Ecto neural progenitor cell (in vitro differentiated cells): ENCODE measurements at regions not wholly inside any gene's neighbourhood (a gene's known extent, or its start where the extent isn't known, plus 50 kb on each side); places are given as distances from the start of the nearest gene placed in this dataset.
"Not testable (repeated sequence)": the region's sequence is repeated elsewhere in the genome, so short reads cannot be mapped to it uniquely, and the experiment has no call there.

Experiments used
- DNase-seq: peaks from one replicate; pipeline ENCODE4 v3.0.0-alpha.2; 2018; ENCODE audit warnings: low spot score

DNA sequence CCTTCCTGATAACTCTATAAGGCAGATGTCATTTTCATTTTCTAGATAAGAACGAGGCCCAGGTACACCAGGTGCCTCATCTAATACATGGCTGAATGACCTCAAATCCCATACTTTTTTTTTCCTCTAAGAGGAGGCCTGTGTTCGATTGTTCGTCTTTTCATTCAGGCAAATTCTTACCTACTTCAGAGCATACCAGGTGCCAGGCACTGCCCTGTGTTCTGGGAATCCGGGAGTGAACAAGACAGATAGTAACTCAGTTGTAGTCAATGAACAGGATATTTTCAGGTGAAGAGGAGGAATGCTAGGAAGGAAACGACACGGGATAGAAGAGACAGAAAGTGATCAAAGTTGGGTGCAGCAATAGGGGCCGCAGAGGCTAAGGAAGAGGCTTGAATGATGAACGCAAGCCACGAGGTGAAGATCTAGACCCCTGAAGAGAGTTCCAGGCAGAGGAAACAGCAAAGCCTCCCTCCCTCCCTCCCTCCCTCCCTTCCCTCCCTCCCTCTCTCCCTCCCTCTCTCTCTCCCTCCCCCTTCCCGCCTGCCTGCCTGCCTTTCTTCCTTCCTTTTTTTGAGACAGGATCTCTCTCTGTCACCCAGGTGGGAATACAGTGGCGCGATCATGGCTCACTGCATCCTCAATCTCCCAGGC lies 150.1 kb upstream of the ZNF217 start:
- DNase-seq = no peak

DNA sequence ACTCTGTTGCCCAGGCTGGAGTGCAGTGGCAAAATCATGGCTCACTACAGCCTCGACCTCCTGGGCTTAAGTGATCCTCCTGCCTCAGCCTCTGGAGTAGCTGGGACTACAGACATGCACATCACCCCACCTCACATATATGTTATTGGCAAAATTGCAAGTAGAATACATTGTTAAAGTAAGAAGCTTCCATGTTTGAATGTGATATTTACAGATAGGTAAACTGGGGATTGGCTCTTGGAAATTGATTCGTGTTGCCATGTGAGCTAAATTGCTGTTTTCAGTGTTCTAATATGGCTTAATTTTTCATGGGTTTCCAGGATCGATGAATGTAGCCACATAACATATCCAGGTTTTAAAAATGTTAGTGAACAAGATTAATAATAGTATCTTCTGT lies 149.0 kb upstream of the ZNF217 start:
- DNase-seq = no peak

DNA sequence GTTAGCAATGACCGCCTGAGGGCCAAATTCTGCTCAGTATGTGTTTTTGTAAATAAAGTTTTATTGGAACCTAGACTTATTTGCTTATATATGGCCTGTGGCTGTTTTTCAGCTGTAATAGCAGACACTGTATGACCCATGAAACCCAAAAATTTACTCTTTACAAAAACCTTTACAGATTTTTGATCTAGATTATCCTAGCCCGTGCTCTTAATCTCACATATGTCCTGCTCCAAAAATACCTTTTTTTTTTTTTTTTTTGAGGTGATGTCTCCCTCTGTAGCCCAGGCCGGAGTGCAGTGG lies 148.0 kb upstream of the ZNF217 start:
- no peak for DNase-seq

DNA sequence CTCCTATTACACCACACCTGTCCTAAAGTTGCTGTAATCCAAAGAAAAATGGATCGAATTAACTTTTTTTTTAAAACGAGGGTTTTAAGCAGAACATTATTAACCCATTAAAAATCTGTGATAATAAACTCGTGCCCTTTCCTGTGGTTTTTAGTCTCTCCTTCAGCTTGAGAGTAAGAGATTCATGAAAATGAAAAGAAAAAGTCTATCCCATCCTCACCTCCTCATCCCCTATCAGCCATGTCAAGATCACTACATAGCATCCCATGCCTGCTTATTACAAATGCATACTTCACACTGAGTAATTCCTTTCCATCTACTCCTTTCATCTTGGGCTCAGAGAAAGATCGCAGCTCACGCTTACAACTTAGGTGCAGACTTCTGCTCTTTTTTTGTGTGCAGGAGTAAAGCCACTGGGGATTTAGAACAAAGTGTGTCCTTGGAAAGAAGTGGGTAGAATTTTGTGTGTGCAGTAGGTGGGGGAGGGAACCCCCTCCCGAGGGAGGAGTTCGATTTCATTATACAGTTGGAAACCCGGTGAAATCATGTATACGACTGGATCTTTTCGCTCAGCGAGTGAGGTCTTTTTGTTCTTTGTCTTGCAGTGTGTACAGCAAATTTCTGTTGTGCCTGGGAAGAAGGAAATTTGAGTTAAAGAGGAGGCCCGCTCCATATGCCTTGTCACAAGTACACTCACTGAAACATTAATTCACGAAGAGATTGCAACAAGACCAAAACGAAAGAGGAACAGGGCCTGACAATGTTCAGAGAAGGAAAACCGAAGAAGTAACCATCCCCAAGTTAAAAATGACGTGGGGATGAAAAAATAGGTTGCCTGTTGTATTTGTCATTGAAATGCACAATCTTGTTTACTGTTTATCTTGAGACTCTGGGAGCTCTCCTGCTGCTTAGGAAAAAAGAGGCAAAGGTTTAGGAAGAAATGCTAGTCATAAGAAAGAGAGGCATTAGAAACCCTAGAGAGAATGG lies 146.5 kb upstream of the ZNF217 start:
- no peak for DNase-seq

DNA sequence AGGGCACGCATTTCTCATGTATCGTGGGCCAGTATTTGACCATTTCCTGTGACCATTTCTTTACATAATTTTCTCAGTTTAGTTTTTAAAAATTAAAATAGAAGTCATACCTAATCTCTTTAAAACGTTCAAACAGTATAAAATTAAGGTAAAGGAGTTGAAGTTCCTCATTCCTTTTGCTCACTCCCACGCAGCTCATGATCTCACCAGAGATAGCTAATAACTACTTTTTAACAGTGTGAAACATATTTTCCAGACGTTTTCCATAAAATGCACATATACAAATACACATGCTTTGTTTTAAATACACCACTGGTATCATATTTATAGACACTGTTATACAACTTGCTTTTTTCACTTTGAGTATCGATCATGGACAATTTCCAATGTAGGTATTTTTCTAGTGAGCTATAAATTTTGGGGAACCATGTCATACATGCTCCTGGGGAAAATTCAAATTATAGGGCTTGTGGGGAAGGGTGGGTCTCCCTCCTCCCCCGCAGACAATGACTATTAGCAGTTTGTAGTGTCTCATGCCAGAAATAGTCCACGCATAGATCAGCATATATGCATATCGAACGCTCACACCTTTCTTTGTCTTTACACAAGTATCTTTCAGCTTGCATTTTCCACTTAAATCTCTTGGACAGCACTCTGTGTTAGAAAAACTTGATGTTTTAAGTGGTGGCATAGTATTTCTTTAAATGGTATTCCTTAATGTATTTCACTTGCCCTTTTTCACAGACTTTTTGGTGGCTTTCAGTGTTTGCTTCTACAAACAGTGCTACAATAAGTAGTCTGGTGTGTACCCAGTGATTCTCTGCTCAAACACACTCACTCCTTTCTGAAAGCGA lies 145.5 kb upstream of the ZNF217 start:
- no peak for DNase-seq

DNA sequence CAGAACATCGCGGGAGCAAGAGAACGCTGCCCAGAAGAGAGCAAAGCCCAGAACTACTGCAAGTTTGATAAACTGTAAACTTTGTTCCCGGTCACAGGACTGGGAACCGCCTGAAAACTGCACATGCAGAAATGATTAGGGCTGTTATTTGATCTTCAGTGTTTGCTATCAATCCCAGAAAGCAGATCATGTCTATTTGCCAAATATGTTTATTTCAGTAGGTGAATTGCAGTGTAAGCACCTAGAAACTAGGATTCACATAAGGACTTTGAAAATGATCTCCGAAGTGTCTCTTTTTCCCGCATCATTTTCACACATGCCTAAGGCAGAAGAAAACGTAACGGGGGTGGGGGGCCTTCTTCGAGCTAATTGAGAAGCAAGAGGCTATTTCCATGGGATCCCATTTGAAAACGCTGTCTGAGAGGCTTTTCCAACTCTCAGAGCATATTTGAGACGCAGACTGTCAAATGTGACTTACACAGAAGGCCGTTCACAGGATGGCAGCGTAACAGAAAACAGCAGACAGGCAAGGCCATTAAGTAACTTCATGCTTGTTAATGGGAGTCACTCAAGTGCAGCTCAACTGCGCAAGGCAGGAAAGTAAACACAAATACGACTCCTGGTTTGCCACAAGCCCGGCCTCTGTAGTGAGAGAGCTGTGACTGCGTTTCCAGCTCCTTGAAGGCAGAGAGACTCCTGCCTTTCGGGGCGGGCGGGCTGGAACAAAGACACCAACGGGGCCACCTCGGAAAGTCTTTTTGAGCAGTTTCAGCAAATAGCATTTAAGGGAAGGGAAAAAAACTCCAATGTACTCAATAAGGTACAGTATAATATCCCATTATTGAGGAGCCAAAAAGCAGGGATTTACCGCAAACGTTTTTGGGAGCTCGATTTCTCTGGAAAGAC lies 144.7 kb upstream of the ZNF217 start:
- peak; percentile 78 for DNase-seq

DNA sequence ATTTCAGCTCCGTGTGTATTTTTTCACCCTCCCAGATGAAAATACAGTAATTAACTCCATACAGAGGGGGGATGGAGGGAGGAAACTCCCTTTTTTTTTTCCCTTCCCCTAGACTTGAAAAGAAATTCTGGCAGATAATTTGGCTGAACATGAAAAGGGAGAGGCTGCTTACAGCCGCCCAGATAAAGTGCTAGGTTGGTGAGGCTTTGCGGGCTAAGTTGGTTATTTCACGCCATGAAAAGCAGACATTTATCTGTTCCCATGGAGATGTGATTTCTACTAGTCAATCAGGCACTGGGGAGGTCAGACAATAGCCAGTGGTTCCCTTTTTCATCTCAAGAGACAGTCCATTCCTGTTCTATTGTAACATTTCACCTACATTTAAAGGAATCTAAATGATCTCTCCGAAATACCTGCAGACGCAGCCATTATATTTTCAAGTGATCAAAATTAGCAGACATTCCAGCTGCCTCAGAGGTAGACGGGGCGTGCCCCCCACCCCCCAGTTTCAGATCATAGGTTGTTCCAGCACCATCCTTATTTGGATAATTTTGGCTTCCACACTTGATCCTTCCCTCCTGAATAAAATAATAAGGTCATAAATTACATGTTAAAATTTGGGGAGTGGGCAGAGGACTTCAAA lies 143.9 kb upstream of the ZNF217 start:
- DNase-seq = no peak

DNA sequence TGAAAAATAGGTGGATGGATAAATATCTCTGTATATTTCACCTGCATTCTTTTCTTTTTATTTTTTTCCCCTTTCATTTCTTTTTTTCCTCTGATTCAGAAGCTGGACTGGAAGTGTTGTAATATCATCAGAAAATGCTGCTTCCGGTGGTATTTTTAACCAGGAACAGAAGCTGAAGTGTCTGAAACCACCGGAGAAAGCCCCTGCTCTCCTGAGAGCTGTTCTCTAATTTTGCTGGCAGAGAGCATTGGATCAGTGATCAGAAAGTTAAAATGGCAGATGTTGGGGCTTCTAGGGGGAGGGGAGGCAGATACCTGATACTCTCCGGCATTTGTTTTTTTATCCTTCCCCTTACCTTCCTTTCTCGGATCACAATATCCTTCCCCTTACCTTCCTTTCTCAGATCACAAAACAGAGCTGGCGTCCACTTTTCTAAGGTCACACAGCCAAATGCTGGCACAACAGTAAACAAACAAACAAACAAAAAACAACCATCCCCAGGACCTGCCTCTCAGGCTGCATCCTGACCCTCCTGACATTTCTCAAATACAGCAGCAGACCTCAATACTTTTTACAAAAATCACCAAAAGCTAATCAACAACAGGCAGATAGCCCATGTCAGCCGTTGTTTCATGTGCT lies 143.2 kb upstream of the ZNF217 start:
- DNase-seq = no peak

DNA sequence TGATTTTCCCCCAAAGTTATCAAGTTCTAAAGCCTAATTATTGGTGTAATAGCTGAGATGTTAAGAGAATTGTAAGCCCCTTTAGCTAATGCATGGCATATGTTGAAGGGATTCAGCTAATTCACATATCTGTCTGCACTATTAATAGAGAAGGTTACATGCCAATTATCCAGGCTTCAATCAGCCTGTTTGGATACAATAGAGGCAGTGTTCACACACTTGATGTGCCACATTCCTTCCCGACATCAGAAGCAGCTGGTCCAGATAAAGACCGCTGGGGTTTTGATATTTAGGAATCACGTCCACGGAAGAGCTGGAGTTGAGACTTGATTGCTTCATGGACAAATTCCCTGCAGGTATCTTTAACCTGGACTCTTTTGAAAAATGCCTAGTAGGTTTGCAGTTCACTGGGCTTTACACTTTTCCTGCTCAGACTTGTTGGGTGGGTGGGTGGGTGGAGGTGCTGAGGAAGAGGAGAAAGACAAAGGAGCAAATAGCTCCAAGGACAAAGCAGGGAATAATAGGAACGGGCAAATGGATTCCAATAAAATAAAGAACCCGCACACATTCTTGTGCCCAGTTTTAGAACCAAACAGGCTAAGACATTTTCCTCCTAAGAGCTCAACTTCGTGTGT lies 142.6 kb upstream of the ZNF217 start:
- DNase-seq = no peak

DNA sequence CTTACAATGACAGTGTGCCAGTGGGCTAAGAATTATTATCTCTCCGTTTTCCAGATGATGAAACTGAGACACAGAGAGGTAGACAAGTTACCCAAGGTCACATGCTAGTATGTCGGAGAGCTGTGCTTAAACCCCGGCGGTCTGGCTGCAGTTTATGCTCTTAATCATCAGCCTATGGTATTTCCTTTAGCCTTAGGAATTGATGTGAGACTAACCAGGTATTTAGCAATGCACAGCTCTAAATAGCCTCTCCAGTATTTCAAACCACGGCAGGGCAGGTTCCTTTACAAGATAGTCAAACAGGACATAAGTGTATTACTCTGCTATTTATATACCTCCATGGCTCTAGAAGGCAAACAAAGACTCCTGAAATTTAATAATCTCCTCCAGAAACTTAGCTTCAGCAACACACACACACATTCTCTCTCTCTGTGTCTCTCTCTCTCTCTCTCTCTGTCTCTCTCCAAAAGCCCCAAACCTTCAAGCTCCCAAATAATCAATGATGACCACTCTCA lies 142.0 kb upstream of the ZNF217 start:
- DNase-seq = no peak

DNA sequence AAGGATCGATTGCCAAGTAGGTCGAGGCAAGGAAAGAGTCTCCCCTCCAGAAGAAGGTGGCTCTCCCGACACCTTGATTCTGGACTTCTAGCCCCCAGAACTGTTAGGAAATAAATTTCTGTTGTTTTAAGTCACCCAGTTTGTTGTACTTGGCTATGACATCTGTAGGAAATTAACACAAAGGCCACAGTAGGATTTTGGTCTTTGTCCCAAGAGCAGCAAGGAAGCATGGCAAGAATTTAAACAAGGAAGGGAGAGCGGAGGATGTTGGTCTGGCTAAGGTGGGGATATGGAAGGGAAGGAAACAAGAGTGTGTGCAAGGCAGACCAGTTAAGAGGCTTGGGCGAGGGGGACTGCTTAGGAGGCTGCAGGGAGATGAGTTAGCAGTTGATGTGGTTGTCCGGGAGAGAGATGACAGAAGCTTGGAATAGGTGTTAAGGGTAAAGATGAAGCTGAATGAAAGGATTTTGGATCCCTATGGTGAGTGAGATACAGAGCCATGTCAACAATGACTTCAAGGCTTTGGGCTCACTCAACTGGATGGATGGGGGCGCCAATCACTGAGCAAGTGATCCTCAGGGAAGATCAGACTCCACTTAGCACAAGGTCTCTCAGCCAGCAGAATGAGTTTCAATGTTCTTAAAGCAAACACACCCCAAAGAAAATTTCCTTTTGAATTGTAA lies 140.5 kb upstream of the ZNF217 start:
- no peak for DNase-seq

DNA sequence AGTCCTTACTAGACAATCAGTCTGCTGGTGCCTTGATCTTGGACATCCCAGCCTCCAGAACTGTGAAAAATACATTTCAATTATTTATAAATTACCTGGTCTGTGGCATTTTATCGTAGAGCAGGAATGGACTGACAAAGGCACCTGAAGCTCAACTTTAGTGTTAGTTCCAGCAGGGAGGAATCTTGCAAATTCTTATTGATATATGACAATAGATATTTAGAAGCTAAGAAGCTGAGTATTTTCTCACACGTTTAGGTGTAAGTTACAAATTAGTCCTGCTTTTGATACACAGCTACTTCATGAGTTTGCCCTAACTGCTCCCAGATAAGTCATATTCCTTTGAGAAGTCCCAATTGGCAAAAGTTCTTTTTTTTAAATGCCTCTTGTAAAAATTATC lies 138.0 kb upstream of the ZNF217 start:
- DNase-seq = no peak

DNA sequence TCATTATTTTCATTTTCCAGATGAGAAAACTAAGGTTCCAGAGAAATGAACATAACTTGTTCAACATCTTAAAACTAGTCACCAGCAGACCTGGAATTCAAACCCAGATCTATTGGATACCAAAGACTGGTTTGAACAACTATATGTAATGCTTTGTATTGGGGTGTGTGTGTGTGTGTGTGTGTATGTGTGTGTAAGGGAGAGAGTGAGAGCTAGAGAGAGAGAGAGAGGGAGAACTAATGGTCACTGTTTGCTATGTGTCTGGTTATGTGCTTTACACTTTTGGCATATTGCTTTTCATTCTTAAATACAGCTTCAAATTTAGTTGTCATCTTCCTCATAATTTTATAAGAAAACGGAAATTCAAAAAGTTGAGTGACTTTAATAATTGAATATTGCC lies 134.7 kb upstream of the ZNF217 start:
- DNase-seq = no peak

DNA sequence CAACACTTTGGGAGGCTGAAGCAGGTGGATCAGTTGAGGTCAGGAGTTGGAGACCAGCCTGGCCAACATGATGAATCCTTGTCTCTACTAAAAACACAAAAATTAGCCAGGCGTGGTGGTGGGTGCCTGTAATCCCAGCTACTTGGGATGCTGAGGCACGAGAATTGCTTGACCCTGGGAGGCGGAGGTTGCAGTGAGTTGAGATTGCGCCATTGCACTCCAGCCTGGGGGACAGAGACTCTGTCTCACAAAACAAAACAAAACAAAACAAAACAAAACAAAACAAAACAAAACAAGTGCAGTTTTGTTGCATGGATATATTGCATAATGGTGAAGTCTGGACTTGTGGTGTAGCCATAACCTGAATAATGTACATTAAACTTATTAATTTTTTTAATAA lies 133.6 kb upstream of the ZNF217 start:
- not testable (repeated sequence) for DNase-seq

DNA sequence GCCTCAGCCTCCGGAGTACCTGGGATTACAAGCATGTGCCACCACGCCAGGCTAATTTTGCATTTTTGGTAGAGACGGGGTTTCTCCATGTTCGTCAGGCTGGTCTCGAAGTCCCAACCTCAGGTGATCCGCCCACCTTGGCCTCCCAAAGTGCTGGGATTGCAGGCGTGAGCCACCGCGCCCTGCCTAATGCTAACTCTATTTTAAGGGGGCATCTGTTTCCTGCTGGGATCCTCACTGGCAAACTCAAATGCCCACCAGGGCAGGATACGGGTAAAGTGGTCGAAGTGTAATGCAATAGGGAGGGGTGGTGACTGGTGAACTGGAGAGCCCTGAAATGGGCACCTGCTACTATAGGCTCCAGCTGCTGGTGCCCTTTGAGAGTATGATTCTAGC lies 131.9 kb upstream of the ZNF217 start:
- DNase-seq = no peak

DNA sequence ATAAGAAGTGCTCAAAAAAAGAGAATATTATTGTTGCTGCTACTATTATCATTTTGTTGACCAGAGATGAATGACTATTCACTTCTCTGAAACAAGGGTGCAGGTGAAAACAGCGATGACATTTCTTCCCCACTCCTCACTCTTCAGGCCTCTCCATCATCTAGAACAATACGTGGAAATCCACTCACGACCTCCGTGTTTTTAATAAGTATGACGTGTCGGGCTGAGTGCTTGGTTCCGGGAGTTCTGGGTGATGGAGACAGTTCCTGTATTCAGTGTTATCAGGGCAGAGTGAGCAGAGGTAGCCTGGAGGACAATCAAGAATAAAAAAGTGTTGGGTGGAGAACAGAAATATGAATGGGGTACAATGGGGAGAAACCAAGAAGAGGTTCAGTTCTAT lies 130.0 kb upstream of the ZNF217 start:
- no peak for DNase-seq

DNA sequence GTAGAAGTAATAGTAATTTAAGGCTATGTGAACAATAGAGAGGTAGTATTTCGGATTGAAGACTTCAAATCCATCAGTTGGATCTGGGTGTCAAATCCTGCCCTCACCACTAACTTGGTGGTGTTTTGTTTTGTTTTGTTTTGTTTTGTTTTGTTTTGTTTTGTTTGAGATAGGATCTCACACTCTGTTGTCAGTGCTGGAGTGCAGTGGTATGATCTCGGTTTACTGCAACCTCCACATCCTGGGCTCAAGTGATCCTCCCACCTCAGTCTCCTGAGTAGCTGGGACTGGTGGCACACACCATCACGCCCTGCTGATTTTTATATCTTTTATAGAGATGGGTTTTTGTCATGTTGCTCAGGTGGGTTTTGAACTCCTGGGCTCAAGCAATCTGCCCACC lies 129.4 kb upstream of the ZNF217 start:
- DNase-seq = no peak

DNA sequence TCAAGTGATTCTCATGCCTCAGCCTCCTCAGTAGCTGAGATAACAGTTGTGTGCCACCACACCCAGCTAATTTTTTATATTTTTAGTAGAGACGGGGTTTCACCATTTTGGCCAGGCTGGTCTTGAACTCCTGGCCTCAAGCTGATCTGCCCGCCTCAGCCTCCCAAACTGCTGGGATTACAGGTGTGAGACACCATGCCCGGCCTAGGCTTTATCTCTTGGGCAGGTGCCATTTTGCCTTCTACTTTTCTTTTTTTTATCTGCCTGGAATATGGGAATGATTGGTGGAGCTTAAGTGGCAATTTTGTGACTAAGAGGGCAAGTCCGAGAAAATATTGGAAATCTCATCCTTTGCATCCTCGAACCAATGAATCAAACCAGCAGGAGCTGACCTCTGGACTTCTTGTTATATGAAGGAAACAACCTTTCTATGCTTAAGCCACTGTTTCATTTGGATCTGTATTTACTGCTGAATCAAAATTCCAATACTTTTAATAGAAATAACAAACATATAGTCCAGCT lies 128.9 kb upstream of the ZNF217 start:
- no peak for DNase-seq

DNA sequence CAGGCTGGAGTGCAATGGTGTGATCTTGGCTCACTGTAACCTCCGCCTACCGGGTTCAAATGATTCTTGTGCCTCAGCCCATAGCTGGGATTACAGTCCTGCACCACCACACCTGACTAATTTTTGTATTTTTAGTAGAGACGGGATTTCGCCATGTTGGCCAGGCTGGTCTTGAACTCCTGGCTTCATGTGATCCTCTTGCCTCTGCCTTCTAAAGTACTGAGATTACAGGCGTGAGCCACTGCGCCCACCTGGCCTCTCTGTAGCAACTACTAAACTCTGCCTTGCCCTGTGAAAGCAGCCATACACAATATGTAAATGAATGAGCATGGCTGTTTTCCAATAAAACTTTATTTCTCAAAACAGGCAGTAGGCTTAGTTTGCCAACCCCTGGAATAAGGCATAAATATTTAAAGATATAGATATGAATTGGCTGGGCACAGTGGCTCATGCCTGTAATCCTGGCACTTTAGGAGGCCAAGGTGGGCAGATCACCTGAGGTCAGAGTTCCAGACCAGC lies 127.9 kb upstream of the ZNF217 start:
- not testable (repeated sequence) for DNase-seq
